Endothelial cell of umbilical vein (primary cell): ENCODE measurements at regions not wholly inside any gene's neighbourhood (a gene's known extent, or its start where the extent isn't known, plus 50 kb on each side); places are given as distances from the start of the nearest gene placed in this dataset.

Source experiments
- BruUV-seq: library from RNA; stranded (reverse); fragments of 400-500 nt; replicated peaks from 2 replicates; lab custom pipeline; 2021; lab: Mats Ljungman, UMichigan
- CTCF ChIA-PET: fragments of 300-600, 350-600 bp; sonication (Branson Sonifier 250); formaldehyde crosslinking; loops from one replicate; lab custom pipeline; 2021; ENCODE audit warnings: antibody characterized with exemption, inconsistent platforms; lab: Charles Lee
- POLR2A ChIA-PET: fragments of 300-600, 350-600 bp; sonication (Branson Sonifier 250); formaldehyde crosslinking; loops from one replicate; lab custom pipeline; 2021; ENCODE audit warnings: antibody characterized with exemption, inconsistent platforms; lab: Charles Lee
- DNase-seq: peaks from one replicate; pipeline ENCODE4 v3.0.0-alpha.2; 2011; ENCODE audit warnings: low read depth, low spot score
- FAIRE-seq: peaks from 2 replicates; lab custom pipeline; 2011; peaks lifted over from hg19 to GRCh38; lab: Jason Lieb, UNC
- H2AFZ ChIP-seq: 2 replicates; pipeline ENCODE4 v1.6.0; 2012; ENCODE audit warnings: low read depth, low read length, control low read depth, inconsistent platforms
- H3K27ac ChIP-seq: 2 replicates; pipeline ENCODE4 v1.5.1; 2011; ENCODE audit warnings: low read depth, mild to moderate bottlenecking, control low read depth, low read length, moderate library complexity; ENCODE audit not compliant: insufficient read depth
- H3K27me3 ChIP-seq, 2 experiments: 2 replicates each; pipeline versions ENCODE4 v1.6.0 to v1.6.1; 2011; ENCODE audit warnings: low read length in 2 of 2, mixed read lengths in 1 of 2; ENCODE audit not compliant: control insufficient read depth in 2 of 2, insufficient read depth in 2 of 2
- H3K36me3 ChIP-seq, 2 experiments: 2 replicates in 1 of 2; 3 replicates in 1 of 2; pipeline ENCODE4 v1.5.1; 2011; ENCODE audit warnings: low read length in 2 of 2, mild to moderate bottlenecking in 1 of 2, moderate library complexity in 1 of 2; ENCODE audit not compliant: control insufficient read depth in 2 of 2, insufficient read depth in 2 of 2; ENCODE audit errors: extremely low read depth in 1 of 2
- H3K4me1 ChIP-seq: 3 replicates; pipeline ENCODE4 v1.5.1; 2011; ENCODE audit warnings: mild to moderate bottlenecking, low read length; ENCODE audit not compliant: control insufficient read depth, insufficient read depth; ENCODE audit errors: extremely low read depth
- H3K4me2 ChIP-seq: 2 replicates; pipeline ENCODE4 v1.6.1; 2011; ENCODE audit warnings: low read length, control low read depth, mixed read lengths; ENCODE audit not compliant: insufficient read depth
- H3K4me3 ChIP-seq, 3 experiments: fragments of 200-600 bp in 1 of 3; sonication (generic), shearing (Covaris generic) in 1 of 3; replicated peaks in 1 of 3; 2 replicates each; pipeline ENCODE4 v1.5.1; 2011 to 2016; ENCODE audit warnings: control low read depth in 3 of 3, low read length in 3 of 3, mild to moderate bottlenecking in 2 of 3, inconsistent platforms in 1 of 3, low read depth in 1 of 3, moderate library complexity in 1 of 3; ENCODE audit not compliant: insufficient read depth in 1 of 3
- H3K79me2 ChIP-seq: 2 replicates; pipeline ENCODE4 v1.6.0; 2012; ENCODE audit warnings: low read length, inconsistent platforms; ENCODE audit not compliant: control insufficient read depth, insufficient read depth
- H3K9ac ChIP-seq: replicated peaks from 2 replicates; pipeline ENCODE3; 2011; ENCODE audit warnings: low read length, control low read depth; ENCODE audit not compliant: insufficient read depth; ENCODE audit errors: extremely low read depth
- H3K9me1 ChIP-seq: replicated peaks from 3 replicates; pipeline ENCODE4 v1.6.0; 2011; ENCODE audit warnings: mild to moderate bottlenecking, low read length; ENCODE audit not compliant: control insufficient read depth, insufficient read depth; ENCODE audit errors: extremely low read depth
- H3K9me3 ChIP-seq: replicated peaks from 2 replicates; pipeline ENCODE4 v1.5.1; 2012; ENCODE audit warnings: low read length, inconsistent platforms; ENCODE audit not compliant: control insufficient read depth, insufficient read depth
- H4K20me1 ChIP-seq: replicated peaks from 2 replicates; pipeline ENCODE3; 2011; ENCODE audit warnings: mild to moderate bottlenecking, low read length; ENCODE audit not compliant: control insufficient read depth, insufficient read depth; ENCODE audit errors: extremely low read depth
- EZH2 ChIP-seq: IDR thresholded peaks from 2 replicates; pipeline ENCODE4 v1.6.1; 2012; ENCODE audit warnings: borderline replicate concordance, low read depth, mild to moderate bottlenecking, moderate library complexity, low read length, inconsistent platforms; ENCODE audit not compliant: severe bottlenecking
- FOS ChIP-seq: IDR thresholded peaks from 2 replicates; pipeline ENCODE4 v1.6.1; 2011; ENCODE audit warnings: mild to moderate bottlenecking, low read length, moderate library complexity, borderline replicate concordance; ENCODE audit not compliant: insufficient read depth
- GATA2 ChIP-seq: IDR thresholded peaks from 2 replicates; pipeline ENCODE4 v1.7.0; 2011; ENCODE audit warnings: low read depth, mild to moderate bottlenecking, moderate library complexity, mixed read lengths, low read length; ENCODE audit not compliant: insufficient read length, insufficient read depth
- JUN ChIP-seq: IDR thresholded peaks from 2 replicates; pipeline ENCODE4 v1.6.1; 2011; ENCODE audit warnings: borderline replicate concordance, low read depth; ENCODE audit not compliant: insufficient read length, insufficient read depth
- MYC ChIP-seq: IDR thresholded peaks from one replicate; pipeline ENCODE4 v1.6.1; 2011; ENCODE audit warnings: mild to moderate bottlenecking, low read depth, low read length
- dilution Hi-C: fragments of 300-500 bp; cut with MboI; formaldehyde crosslinking; loops from one replicate; pipeline ENCODE4 v1.15.0; 2019; ENCODE audit warnings: low sequenced_read_pairs; ENCODE audit not compliant: extremely low pct_ligation_motif_present
- intact Hi-C: fragments of 100-400 bp; cut with micrococcal nuclease; formaldehyde crosslinking; loops from one replicate; pipeline ENCODE4 v1.10.0; 2022
- TF ChIP-seq, protein P1 (sequence below), 2 donors: IDR thresholded peaks; 1 replicate in 1 of 2; 2 replicates in 1 of 2; pipeline ENCODE4 v1.5.1; 2011; ENCODE audit warnings: low read length in 2 of 2, mild to moderate bottlenecking in 2 of 2, moderate library complexity in 2 of 2, control low read depth in 1 of 2, inconsistent platforms in 1 of 2, low read depth in 1 of 2; ENCODE audit not compliant: insufficient read depth in 1 of 2; ENCODE audit errors: extremely low read depth in 1 of 2

DNA sequence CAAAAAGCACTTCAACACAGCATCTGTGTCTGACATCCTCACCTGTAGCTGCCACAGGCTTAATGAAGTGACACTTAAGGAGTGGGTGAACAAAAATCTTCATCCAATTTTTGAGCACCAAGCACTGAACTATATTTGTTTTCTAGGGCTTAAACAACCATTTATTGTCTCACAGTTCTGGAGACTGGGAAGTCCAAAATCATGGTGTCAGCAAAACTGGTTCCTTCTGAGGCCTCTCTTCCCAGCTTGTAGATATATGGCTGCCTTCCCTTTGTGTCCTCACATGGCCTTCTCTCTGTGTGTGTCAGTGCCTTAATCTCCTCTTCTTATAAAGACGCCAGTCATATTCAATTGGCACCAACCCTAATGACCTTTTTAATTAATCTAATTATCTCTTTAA lies 189.2 kb upstream of the CLNK start:
- POLR2A ChIA-PET, result no interaction called here
- Histone ChIP-seq H3K4me2 (no peak overlapping the region), H3K4me1 (no peaks in the 10 kb centered on the region), H3K36me3 (no peaks in the 10 kb centered on the region), H4K20me1 (no peaks in the 10 kb centered on the region), H3K27ac (no peak overlapping the region), H3K79me2 (no peaks in the 10 kb centered on the region), H3K9me3 (no peaks in the 10 kb centered on the region), H3K27me3 (no peaks in the 10 kb centered on the region), H2AFZ (no peak overlapping the region), H3K9ac (no peak overlapping the region), H3K9me1 (no peaks in the 10 kb centered on the region), H3K4me3 (no peak overlapping the region)
- no TSS peak for BruUV-seq
- intact Hi-C loops, result no loop called here
- dilution Hi-C loops, result no loop called here
- TF ChIP-seq MYC (no peak), EZH2 (no peak), GATA2 (no peak), FOS (no peak)
- TF ChIP-seq, protein P1, sequence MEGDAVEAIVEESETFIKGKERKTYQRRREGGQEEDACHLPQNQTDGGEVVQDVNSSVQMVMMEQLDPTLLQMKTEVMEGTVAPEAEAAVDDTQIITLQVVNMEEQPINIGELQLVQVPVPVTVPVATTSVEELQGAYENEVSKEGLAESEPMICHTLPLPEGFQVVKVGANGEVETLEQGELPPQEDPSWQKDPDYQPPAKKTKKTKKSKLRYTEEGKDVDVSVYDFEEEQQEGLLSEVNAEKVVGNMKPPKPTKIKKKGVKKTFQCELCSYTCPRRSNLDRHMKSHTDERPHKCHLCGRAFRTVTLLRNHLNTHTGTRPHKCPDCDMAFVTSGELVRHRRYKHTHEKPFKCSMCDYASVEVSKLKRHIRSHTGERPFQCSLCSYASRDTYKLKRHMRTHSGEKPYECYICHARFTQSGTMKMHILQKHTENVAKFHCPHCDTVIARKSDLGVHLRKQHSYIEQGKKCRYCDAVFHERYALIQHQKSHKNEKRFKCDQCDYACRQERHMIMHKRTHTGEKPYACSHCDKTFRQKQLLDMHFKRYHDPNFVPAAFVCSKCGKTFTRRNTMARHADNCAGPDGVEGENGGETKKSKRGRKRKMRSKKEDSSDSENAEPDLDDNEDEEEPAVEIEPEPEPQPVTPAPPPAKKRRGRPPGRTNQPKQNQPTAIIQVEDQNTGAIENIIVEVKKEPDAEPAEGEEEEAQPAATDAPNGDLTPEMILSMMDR (IDR thresholded peaks at IDR 0.05; ENCODE audit: extremely low read depth in 1 of 2, insufficient read depth in 1 of 2, low read depth in 1 of 2, low read length in 2 of 2), result no peak
- DNase-seq (no peak), FAIRE-seq (no peak)
- CTCF ChIA-PET, result no interaction called here

DNA sequence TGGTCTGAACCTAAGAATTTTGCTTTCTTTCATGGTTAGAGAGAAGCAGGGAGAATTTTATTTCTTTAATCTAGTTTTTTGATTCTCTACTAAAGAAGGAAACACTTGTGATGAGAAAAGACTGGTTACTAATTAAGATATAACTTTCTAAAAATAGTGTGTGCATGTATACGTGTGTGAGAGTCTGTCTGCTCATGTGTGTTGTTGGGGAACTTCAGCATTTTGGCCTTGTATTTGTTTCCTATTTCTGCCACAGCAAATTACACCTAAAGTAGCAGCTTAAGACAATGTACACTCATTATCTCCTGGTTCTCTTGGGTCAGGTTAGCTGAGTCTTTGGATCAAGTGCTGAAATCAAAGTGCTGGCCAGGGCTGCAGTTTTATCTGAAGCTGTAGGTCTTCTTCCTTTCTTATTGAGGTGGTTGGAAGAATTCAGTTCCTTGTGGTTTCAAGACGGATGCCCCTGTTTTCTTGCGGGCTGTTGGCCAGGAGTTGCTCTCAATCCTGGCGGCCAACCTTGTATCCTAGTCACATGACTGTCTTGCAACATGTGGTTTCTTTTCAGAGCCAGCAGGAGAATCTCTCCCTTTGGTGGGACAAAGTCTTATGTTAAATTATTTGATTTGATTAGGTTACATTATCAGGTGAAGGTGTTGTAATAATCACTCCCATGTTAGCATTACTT lies 188.4 kb upstream of the CLNK start:
- H3K36me3 ChIP-seq, result no peaks in the 10 kb centered on the region
- DNase-seq, result no peak

More for the DNA sequence above, 188.4 kb upstream of the CLNK start:
- FAIRE-seq, result no peak
- H4K20me1 ChIP-seq, result no peaks in the 10 kb centered on the region
- ChIA-PET POLR2A (no interaction called here), CTCF (no interaction called here)
- no peak overlapping the region for H2AFZ ChIP-seq
- H3K27ac ChIP-seq, result no peak overlapping the region
- intact Hi-C loops (no loop called here), dilution Hi-C loops (no loop called here)
- no TSS peak for BruUV-seq
- no peaks in the 10 kb centered on the region for H3K79me2 ChIP-seq
- TF ChIP-seq GATA2 (no peak), MYC (no peak), JUN (no peak)
- no peak overlapping the region for H3K4me2 ChIP-seq
- H3K4me1 ChIP-seq, result no peaks in the 10 kb centered on the region
- no peak overlapping the region for H3K4me3 ChIP-seq
- H3K27me3 ChIP-seq, result no peaks in the 10 kb centered on the region
- no peak overlapping the region for H3K9ac ChIP-seq
- H3K9me3 ChIP-seq, result no peaks in the 10 kb centered on the region
- H3K9me1 ChIP-seq, result no peaks in the 10 kb centered on the region
